DOHH2 (cell line): ENCODE measurements at regions not wholly inside any gene's neighbourhood (a gene's known extent, or its start where the extent isn't known, plus 50 kb on each side); places are given as distances from the start of the nearest gene placed in this dataset.

Experiments used
- CTCF ChIP-seq: fragments of 200-600 bp; sonication (generic); IDR thresholded peaks from one replicate; pipeline ENCODE4 v1.5.1; 2014; ENCODE audit warnings: antibody characterized with exemption, mild to moderate bottlenecking, low read depth, low read length; ENCODE audit not compliant: poor library complexity, severe bottlenecking
- EZH2phosphoT487 ChIP-seq: fragments of 200-600 bp; sonication (generic); IDR thresholded peaks from 2 replicates; pipeline ENCODE4 v1.6.1; 2017; ENCODE audit warnings: borderline replicate concordance, mild to moderate bottlenecking, antibody characterized with exemption, low read length, moderate library complexity, mixed read lengths

- TF ChIP-seq CTCF (peak; percentile 9), EZH2phosphoT487 (no peak)
Measured at GRCh38 chr7:153835103-153835502, 217.1 kb upstream of the DPP6 start.
